ENCODE measurements at regions not wholly inside any gene's neighbourhood (a gene's known extent, or its start where the extent isn't known, plus 50 kb on each side); places are given as distances from the start of the nearest gene placed in this dataset.
"Not testable (repeated sequence)": the region's sequence is repeated elsewhere in the genome, so short reads cannot be mapped to it uniquely, and the experiment has no call there.

- DNase-seq (ENCODE audit: low read depth) = peak; percentile 79
- TF ChIP-seq CTCF (IDR thresholded peaks at IDR 0.05; ENCODE audit: insufficient read depth, low read depth, low read length, missing control alignments) = no peak
These were observed 507.2 kb downstream of the NFIB start for GRCh38 chr9:13806714-13807113.

GRCh38 chr9:13805546-13805945, 508.4 kb downstream of the NFIB start:
- TF ChIP-seq CTCF (IDR thresholded peaks at IDR 0.05; ENCODE audit: insufficient read depth, low read depth, low read length, missing control alignments) = no peak
- no peak overlapping the region for H3K4me3 ChIP-seq (ENCODE audit: low read length)
- DNase-seq (ENCODE audit: low read depth) = no peak

More at GRCh38 chr9:13806714-13807113, 507.2 kb downstream of the NFIB start:
- no peak overlapping the region for H3K4me3 ChIP-seq (ENCODE audit: low read length)

DNA sequence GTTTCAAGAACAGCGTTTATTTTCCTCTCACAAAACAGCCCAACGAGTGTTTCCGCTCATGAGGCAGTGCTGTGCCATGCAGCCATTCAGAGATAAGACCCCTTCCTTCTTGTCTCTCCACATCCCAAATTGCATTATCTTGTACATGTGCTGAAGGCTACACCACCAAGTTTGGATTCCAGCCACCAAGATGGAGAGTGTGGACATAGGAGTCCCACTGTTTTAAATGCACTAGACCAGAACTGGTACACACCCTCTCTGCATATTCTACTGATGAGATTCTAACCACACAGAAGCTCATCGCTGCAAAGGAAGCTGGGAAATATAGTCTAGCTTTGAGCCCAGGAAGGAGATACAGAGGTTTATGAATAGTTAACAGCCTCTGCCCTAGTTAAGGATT, 509.4 kb downstream of the NFIB start:
- no peak overlapping the region for H3K4me3 ChIP-seq (ENCODE audit: low read length)
- no peak for TF ChIP-seq CTCF (IDR thresholded peaks at IDR 0.05; ENCODE audit: insufficient read depth, low read depth, low read length, missing control alignments)
- peak; percentile 28 for DNase-seq (ENCODE audit: low read depth)

DNA sequence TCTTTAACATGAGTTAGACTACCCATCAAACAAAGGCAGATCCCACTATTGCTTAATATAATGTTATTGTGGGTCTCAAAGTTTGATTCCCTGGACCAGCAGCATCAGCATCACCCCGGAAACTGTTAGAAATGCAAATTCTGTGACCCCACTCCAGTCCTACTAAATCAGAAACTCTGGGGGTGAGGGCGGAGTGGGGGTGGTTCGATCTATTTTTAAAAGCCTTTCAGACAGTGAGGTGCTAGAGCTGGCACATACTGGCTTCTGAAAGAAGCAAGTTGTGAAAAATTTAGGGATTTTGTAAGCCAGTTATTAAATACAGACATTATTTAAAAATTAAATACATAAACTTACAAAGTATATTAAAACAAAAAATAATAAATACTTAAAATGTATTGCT, 513.2 kb downstream of the NFIB start:
- TF ChIP-seq CTCF (IDR thresholded peaks at IDR 0.05; ENCODE audit: insufficient read depth, low read depth, low read length, missing control alignments) = no peak
- no peak for DNase-seq (ENCODE audit: low read depth)
- H3K4me3 ChIP-seq (ENCODE audit: low read length) = no peak overlapping the region

GRCh38 chr9:13797701-13798100, 516.2 kb downstream of the NFIB start:
- DNase-seq (ENCODE audit: low read depth); H3K4me3 ChIP-seq (ENCODE audit: low read length): not testable (repeated sequence)

- H3K4me3 ChIP-seq (ENCODE audit: low read length) = no peak overlapping the region
- no peak for DNase-seq (ENCODE audit: low read depth)
- no peak for TF ChIP-seq CTCF (IDR thresholded peaks at IDR 0.05; ENCODE audit: insufficient read depth, low read depth, low read length, missing control alignments)
These were observed 512.3 kb upstream of the MPDZ start for GRCh38 chr9:13791816-13792215.

- H3K4me3 ChIP-seq (ENCODE audit: low read length) = no peak overlapping the region
- no peak for DNase-seq (ENCODE audit: low read depth)
- no peak for TF ChIP-seq CTCF (IDR thresholded peaks at IDR 0.05; ENCODE audit: insufficient read depth, low read depth, low read length, missing control alignments)
These were observed 510.6 kb upstream of the MPDZ start for GRCh38 chr9:13790055-13790454.

Data from epithelial cell of esophagus (primary cell).